ENCODE measurements at regions not wholly inside any gene's neighbourhood (a gene's known extent, or its start where the extent isn't known, plus 50 kb on each side); places are given as distances from the start of the nearest gene placed in this dataset.
"Not testable (repeated sequence)": the region's sequence is repeated elsewhere in the genome, so short reads cannot be mapped to it uniquely, and the experiment has no call there.

GRCh38 chr2:228917220-228917619 lies 353.9 kb downstream of the PID1 start:
- H3K27ac ChIP-seq, result no peak overlapping the region
- TF ChIP-seq ZFX (IDR thresholded peaks at IDR 0.05), result no peak

GRCh38 chr2:228916416-228917090 lies 354.5 kb downstream of the PID1 start:
- no peak for TF ChIP-seq ZFX (IDR thresholded peaks at IDR 0.05)
- no peak for TF ChIP-seq CTCF (conservative IDR thresholded peaks at IDR 0.05)
- no peak overlapping the region for H3K27ac ChIP-seq

- no peak overlapping the region for H3K27ac ChIP-seq
- TF ChIP-seq CTCF (conservative IDR thresholded peaks at IDR 0.05) (no peak), ZFX (IDR thresholded peaks at IDR 0.05) (no peak)
These were observed 357.9 kb downstream of the PID1 start for GRCh38 chr2:228913176-228913575.

- not testable (repeated sequence) for H3K27ac ChIP-seq
These were observed 360.2 kb downstream of the PID1 start for GRCh38 chr2:228910872-228911271.

GRCh38 chr2:228902176-228902575 lies 368.9 kb downstream of the PID1 start:
- no peak overlapping the region for H3K27ac ChIP-seq
- TF ChIP-seq ZFX (IDR thresholded peaks at IDR 0.05) (no peak), CTCF (conservative IDR thresholded peaks at IDR 0.05) (no peak)

- no peak overlapping the region for H3K27ac ChIP-seq
- TF ChIP-seq ZFX (IDR thresholded peaks at IDR 0.05), result no peak
- TF ChIP-seq CTCF (conservative IDR thresholded peaks at IDR 0.05), result no peak
These were observed 369.6 kb downstream of the PID1 start for GRCh38 chr2:228901531-228901930.

GRCh38 chr2:228878138-228878537 lies 392.9 kb downstream of the PID1 start:
- H3K27ac ChIP-seq, result no peak overlapping the region
- no peak for TF ChIP-seq CTCF (conservative IDR thresholded peaks at IDR 0.05)
- TF ChIP-seq ZFX (IDR thresholded peaks at IDR 0.05), result no peak

GRCh38 chr2:228876276-228876675 lies 394.8 kb downstream of the PID1 start:
- TF ChIP-seq ZFX (IDR thresholded peaks at IDR 0.05) (no peak), CTCF (conservative IDR thresholded peaks at IDR 0.05) (no peak)
- H3K27ac ChIP-seq, result no peak overlapping the region

All from C4-2B (cell line).